ENCODE measurements at regions not wholly inside any gene's neighbourhood (a gene's known extent, or its start where the extent isn't known, plus 50 kb on each side); places are given as distances from the start of the nearest gene placed in this dataset.

- TF ChIP-seq EZH2 (IDR thresholded peaks at IDR 0.05; ENCODE audit: insufficient read depth, poor library complexity, severe bottlenecking) (no peak), EZH2phosphoT487 (IDR thresholded peaks at IDR 0.05; ENCODE audit: insufficient read depth, low read depth) (no peak)
These were observed 319.6 kb upstream of the TMPRSS15 start for GRCh38 chr21:18723171-18723570.
